HCT116 (cell line): ENCODE measurements at regions not wholly inside any gene's neighbourhood (a gene's known extent, or its start where the extent isn't known, plus 50 kb on each side); places are given as distances from the start of the nearest gene placed in this dataset.

Experiments
- ATAC-seq: fragments of 200-7000 bp; cut with Tn5 transposase; 2 replicates; pipeline ENCODE4 v1.9.1; 2020; ENCODE audit warnings: mild to moderate bottlenecking, moderate library complexity
- BruUV-seq: library from RNA; stranded (reverse); fragments of 400-500 nt; replicated peaks from 2 replicates; lab custom pipeline; 2021; lab: Mats Ljungman, UMichigan
- CTCF ChIA-PET: fragments of 300-600 bp; sonication (Branson Sonifier 250); formaldehyde crosslinking; loops from one replicate; lab custom pipeline; 2021; ENCODE audit warnings: antibody characterized with exemption; lab: Charles Lee
- POLR2A ChIA-PET: fragments of 300-600, 350-600 bp; sonication (Branson Sonifier 250); formaldehyde crosslinking; loops from one replicate; lab custom pipeline; 2021; ENCODE audit warnings: antibody characterized with exemption; lab: Charles Lee
- RAD21 ChIA-PET, 2 experiments: fragments of 300-600 bp; sonication (Branson Sonifier 250); formaldehyde crosslinking; loops; one replicate each; lab custom pipeline; 2023; ENCODE audit warnings: low total read pairs in 2 of 2; ENCODE audit not compliant: uncharacterized antibody in 2 of 2, unreplicated experiment in 2 of 2, low non-redundant PET in 1 of 2; lab: Charles Lee
- DNase-seq: peaks from one replicate; pipeline ENCODE4 v3.0.0-alpha.2; 2010; ENCODE audit warnings: low read depth, low spot score
- H2AFZ ChIP-seq: fragments of 200-600 bp; shearing (Covaris generic), sonication (generic); 2 replicates; pipeline ENCODE4 v1.6.1; 2017; ENCODE audit warnings: low read depth, mixed run types, mixed read lengths, antibody characterized with exemption, low read length; ENCODE audit not compliant: poor library complexity, severe bottlenecking
- H3K27ac ChIP-seq: 2 replicates; pipeline ENCODE4 v1.5.1; 2012; ENCODE audit warnings: low read depth, low read length
- H3K27me3 ChIP-seq: fragments of 200-600 bp; sonication (generic); 2 replicates; pipeline ENCODE4 v1.6.1; 2016; ENCODE audit warnings: mixed run types, low read length, mixed read lengths; ENCODE audit not compliant: insufficient read depth
- H3K36me3 ChIP-seq, 2 experiments: fragments of 200-500 bp in 1 of 2; fragments of 200-600 bp in 1 of 2; sonication (Bioruptor generic) in 1 of 2; sonication (generic) in 1 of 2; 2 replicates each; pipeline versions ENCODE4 v1.5.1 to v1.6.1; 2014 to 2016; ENCODE audit warnings: low read length in 2 of 2, inconsistent platforms in 1 of 2, mixed read lengths in 1 of 2, mixed run types in 1 of 2; ENCODE audit not compliant: insufficient read depth in 2 of 2, control insufficient read depth in 1 of 2
- H3K4me1 ChIP-seq, 2 experiments: fragments of 200-600 bp in 1 of 2; sonication (generic) in 1 of 2; 2 replicates each; pipeline versions ENCODE4 v1.5.1 to v1.6.1; 2012 to 2017; ENCODE audit warnings: low read length in 2 of 2, inconsistent platforms in 1 of 2, mild to moderate bottlenecking in 1 of 2, mixed read lengths in 1 of 2, mixed run types in 1 of 2, moderate library complexity in 1 of 2; ENCODE audit not compliant: insufficient read depth in 2 of 2, control insufficient read depth in 1 of 2
- H3K4me2 ChIP-seq: fragments of 200-600 bp; sonication (generic); 2 replicates; pipeline ENCODE4 v1.6.1; 2017; ENCODE audit warnings: mixed run types, low read length, mixed read lengths
- H3K4me3 ChIP-seq, 2 experiments: fragments of 200-600 bp in 1 of 2; sonication (generic) in 1 of 2; replicated peaks in 1 of 2; 2 replicates each; pipeline ENCODE4 v1.5.1; 2011 to 2016; ENCODE audit warnings: low read length in 2 of 2, control low read depth in 1 of 2, low read depth in 1 of 2, mild to moderate bottlenecking in 1 of 2, mixed read lengths in 1 of 2, mixed run types in 1 of 2
- H3K79me2 ChIP-seq: fragments of 200-600 bp; sonication (generic); 2 replicates; pipeline ENCODE4 v1.6.1; 2017; ENCODE audit warnings: mild to moderate bottlenecking, mixed run types, low read length, moderate library complexity, mixed read lengths; ENCODE audit not compliant: insufficient read depth
- H3K9ac ChIP-seq: fragments of 200-600 bp; sonication (generic); 2 replicates; pipeline ENCODE4 v1.6.1; 2016; ENCODE audit warnings: low read length, mixed read lengths
- H3K9me2 ChIP-seq: fragments of 200-600 bp; sonication (generic), shearing (Covaris generic); 2 replicates; pipeline ENCODE4 v1.6.1; 2017; ENCODE audit warnings: mixed run types, mild to moderate bottlenecking, moderate library complexity; ENCODE audit not compliant: insufficient read depth
- H3K9me3 ChIP-seq, 2 experiments: fragments of 200-500 bp in 1 of 2; fragments of 200-600 bp in 1 of 2; sonication (Bioruptor generic) in 1 of 2; sonication (generic) in 1 of 2; 2 replicates each; pipeline ENCODE4 v1.6.1; 2014 to 2017; ENCODE audit warnings: low read length in 2 of 2, mixed read lengths in 2 of 2, inconsistent platforms in 1 of 2, low read depth in 1 of 2, mild to moderate bottlenecking in 1 of 2, mixed run types in 1 of 2, moderate library complexity in 1 of 2; ENCODE audit not compliant: control insufficient read depth in 1 of 2, insufficient read depth in 1 of 2
- H4K20me1 ChIP-seq: fragments of 200-600 bp; sonication (generic), shearing (Covaris generic); 2 replicates; pipeline ENCODE4 v1.6.1; 2017; ENCODE audit warnings: mixed run types, mild to moderate bottlenecking, moderate library complexity; ENCODE audit not compliant: insufficient read depth
- ATF3 ChIP-seq: IDR thresholded peaks from 2 replicates; pipeline ENCODE4 v1.6.1; 2012
- CTCF ChIP-seq, 3 experiments: fragments of 200-600 bp in 1 of 3; sonication (generic) in 1 of 3; IDR thresholded peaks in 2 of 3; conservative IDR thresholded peaks in 1 of 3; 2 replicates each; pipeline ENCODE4 v1.5.1; 2012 to 2017; ENCODE audit warnings: low read depth in 2 of 3, low read length in 2 of 3, antibody characterized with exemption in 1 of 3, borderline replicate concordance in 1 of 3, control low read depth in 1 of 3, mild to moderate bottlenecking in 1 of 3, mixed read lengths in 1 of 3, mixed run types in 1 of 3, moderate library complexity in 1 of 3; ENCODE audit not compliant: insufficient read depth in 1 of 3
- ELF1 ChIP-seq: IDR thresholded peaks from 2 replicates; pipeline ENCODE4 v1.6.1; 2012; ENCODE audit warnings: low read depth, borderline replicate concordance
- FOSL1 ChIP-seq: IDR thresholded peaks from 2 replicates; pipeline ENCODE4 v1.6.1; 2012; ENCODE audit warnings: low read depth
- MAX ChIP-seq: IDR thresholded peaks from 2 replicates; pipeline ENCODE4 v1.6.1; 2012
- POLR2A ChIP-seq: IDR thresholded peaks from 2 replicates; pipeline ENCODE4 v1.7.0; 2011; ENCODE audit warnings: borderline replicate concordance; ENCODE audit not compliant: insufficient read depth, insufficient read length; ENCODE audit errors: extremely low read depth
- SP1 ChIP-seq: IDR thresholded peaks from 2 replicates; pipeline ENCODE4 v1.6.1; 2012; ENCODE audit warnings: low read depth
- YY1 ChIP-seq: IDR thresholded peaks from 2 replicates; pipeline ENCODE4 v1.6.1; 2011; ENCODE audit warnings: low read length, low read depth, moderate library complexity, mild to moderate bottlenecking; ENCODE audit not compliant: insufficient replicate concordance; ENCODE audit errors: extremely low read depth
- ZBTB33 ChIP-seq: IDR thresholded peaks from 2 replicates; pipeline ENCODE4 v1.6.1; 2011; ENCODE audit warnings: mild to moderate bottlenecking, low read length, moderate library complexity; ENCODE audit not compliant: insufficient replicate concordance; ENCODE audit errors: extremely low read depth
- ZNF274 ChIP-seq: fragments of 200-500 bp; sonication (Bioruptor generic); IDR thresholded peaks from 2 replicates; pipeline ENCODE4 v1.6.1; 2014; ENCODE audit warnings: mild to moderate bottlenecking, low read depth, low read length, inconsistent platforms
- intact Hi-C: fragments of 100-400 bp; cut with micrococcal nuclease; formaldehyde crosslinking; loops from 2 replicates; pipeline ENCODE4 v1.10.0; 2022

GRCh38 chr14:89681086-89682018 lies 264.3 kb upstream of the FOXN3 start:
- ChIA-PET RAD21 (no interaction called here), CTCF (no interaction called here), POLR2A (no interaction called here)
- H3K4me1 ChIP-seq = no peaks in the 10 kb centered on the region
- ATAC-seq (no peak), DNase-seq (no peak)
- H3K27me3 ChIP-seq = no peaks in the 10 kb centered on the region
- H4K20me1 ChIP-seq = no peaks in the 10 kb centered on the region
- TF ChIP-seq YY1 = no peak
- no peak for TF ChIP-seq ATF3
- no peak for TF ChIP-seq ZBTB33
- no peak for TF ChIP-seq SP1
- no peak for TF ChIP-seq CTCF (IDR thresholded peaks at IDR 0.05 in 2 of 3, conservative IDR thresholded peaks at IDR 0.05 in 1 of 3; ENCODE audit: borderline replicate concordance in 1 of 3, insufficient read depth in 1 of 3, low read depth in 2 of 3, low read length in 2 of 3)
- TF ChIP-seq MAX = no peak
- no peak for TF ChIP-seq POLR2A
- TF ChIP-seq FOSL1 = no peak
- no peak for TF ChIP-seq ZNF274
- no peak for TF ChIP-seq ELF1
- H3K27ac ChIP-seq = no peak overlapping the region
- intact Hi-C loops = no loop called here
- no peaks in the 10 kb centered on the region for H3K36me3 ChIP-seq
- H3K4me2 ChIP-seq = no peak overlapping the region
- H3K4me3 ChIP-seq = no peak overlapping the region
- H3K9me2 ChIP-seq = no peaks in the 10 kb centered on the region
- H3K9me3 ChIP-seq = no peaks in the 10 kb centered on the region
- H3K79me2 ChIP-seq = no peaks in the 10 kb centered on the region
- BruUV-seq = no TSS peak
- no peak overlapping the region for H3K9ac ChIP-seq
- H2AFZ ChIP-seq = no peak overlapping the region
